NAMALWA (cell line): ENCODE measurements at regions not wholly inside any gene's neighbourhood (a gene's known extent, or its start where the extent isn't known, plus 50 kb on each side); places are given as distances from the start of the nearest gene placed in this dataset.
A peak's percentile ranks its signal among the peaks of the same experiment; 100 is the strongest.
"Not testable (repeated sequence)": the region's sequence is repeated elsewhere in the genome, so short reads cannot be mapped to it uniquely, and the experiment has no call there.

Experiments
- DNase-seq: peaks from one replicate; pipeline ENCODE4 v3.0.0-alpha.2; 2015; ENCODE audit warnings: low spot score

- DNase-seq: no peak
These were observed 143.3 kb downstream of the CTH start for GRCh38 chr1:70554341-70554740.

- DNase-seq: no peak
These were observed 145.5 kb downstream of the CTH start for GRCh38 chr1:70556541-70556940.

- no peak for DNase-seq
These were observed 156.1 kb downstream of the CTH start for GRCh38 chr1:70567167-70567566.

- no peak for DNase-seq
These were observed 160.1 kb downstream of the CTH start for GRCh38 chr1:70571191-70571590.

GRCh38 chr1:70573317-70573843 lies 162.3 kb downstream of the CTH start:
- DNase-seq: no peak

- DNase-seq: no peak
These were observed 170.6 kb downstream of the CTH start for GRCh38 chr1:70581661-70582060.

GRCh38 chr1:70583522-70583921 lies 172.5 kb downstream of the CTH start:
- DNase-seq: no peak

- DNase-seq: no peak
These were observed 175.0 kb downstream of the CTH start for GRCh38 chr1:70586046-70586445.

- DNase-seq: no peak
These were observed 176.9 kb downstream of the CTH start for GRCh38 chr1:70587872-70588366.

- DNase-seq: not testable (repeated sequence)
These were observed 182.5 kb downstream of the CTH start for GRCh38 chr1:70593551-70593950.

GRCh38 chr1:70608815-70609214 lies 197.7 kb downstream of the CTH start:
- DNase-seq: no peak

- DNase-seq: not testable (repeated sequence)
These were observed 199.1 kb downstream of the CTH start for GRCh38 chr1:70610164-70610563.

- no peak for DNase-seq
These were observed 205.9 kb downstream of the CTH start for GRCh38 chr1:70616946-70617345.

GRCh38 chr1:70617728-70618127 lies 206.7 kb downstream of the CTH start:
- no peak for DNase-seq

- peak; percentile 9 for DNase-seq
These were observed 216.8 kb downstream of the CTH start for GRCh38 chr1:70627910-70628309.

GRCh38 chr1:70628973-70629372 lies 217.9 kb downstream of the CTH start:
- no peak for DNase-seq

GRCh38 chr1:70633004-70633403 lies 221.9 kb downstream of the CTH start:
- no peak for DNase-seq

GRCh38 chr1:70635868-70636267 lies 224.8 kb downstream of the CTH start:
- DNase-seq: no peak

- peak; percentile 9 for DNase-seq
These were observed 230.8 kb downstream of the CTH start for GRCh38 chr1:70641868-70642267.

- DNase-seq: no peak
These were observed 245.3 kb downstream of the CTH start for GRCh38 chr1:70656361-70656760.

GRCh38 chr1:70659891-70660290 lies 248.8 kb downstream of the CTH start:
- DNase-seq: no peak

- no peak for DNase-seq
These were observed 255.5 kb downstream of the CTH start for GRCh38 chr1:70666381-70667140.

GRCh38 chr1:70667494-70668170 lies 256.6 kb downstream of the CTH start:
- DNase-seq: no peak
